ENCODE measurements at regions not wholly inside any gene's neighbourhood (a gene's known extent, or its start where the extent isn't known, plus 50 kb on each side); places are given as distances from the start of the nearest gene placed in this dataset.

DNA sequence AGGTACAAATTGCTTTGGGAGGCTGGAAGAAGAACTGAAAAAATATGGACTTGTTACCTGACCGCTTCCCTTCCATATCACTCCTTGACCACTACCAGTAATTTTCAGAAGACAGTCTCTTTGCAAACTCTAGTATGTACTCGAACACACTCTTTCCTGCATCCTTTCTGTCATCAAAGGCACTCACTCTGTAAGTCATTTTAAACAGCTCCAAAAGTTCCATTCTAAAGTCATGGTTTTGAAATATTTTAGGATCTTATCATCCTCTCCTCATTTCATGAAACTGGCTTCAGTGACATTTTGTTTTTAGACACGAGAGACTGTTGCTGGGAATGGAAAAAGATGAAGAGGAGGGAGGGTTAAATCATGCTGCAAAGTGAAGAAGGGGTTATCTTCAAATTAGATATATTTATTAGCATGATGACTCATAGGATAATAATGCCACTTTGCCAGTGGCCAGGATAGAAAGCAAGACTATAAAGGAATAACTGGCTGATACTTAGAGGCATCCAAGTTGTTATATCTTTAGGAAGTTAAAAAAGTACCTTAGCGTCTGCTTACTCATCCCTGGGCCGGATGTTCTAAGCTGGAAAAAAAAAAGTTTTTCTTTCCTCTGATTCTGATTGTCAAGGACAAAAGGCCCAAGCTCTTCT is 549.3 kb downstream of the METTL15 start:
- WGBS (ENCODE audit: insufficient coverage): 100% methylated on average over 2 of the region's 5 CpGs
- no peak for DNase-seq
- no peak overlapping the region for H3K27ac ChIP-seq (ENCODE audit: insufficient read depth in 1 of 2, low read depth in 1 of 2, low read length in 2 of 2, poor library complexity in 1 of 2, severe bottlenecking in 2 of 2)
- ChIA-PET POLR2A (no interaction called here), CTCF (no interaction called here)
- no peaks in the 10 kb centered on the region for H3K9me3 ChIP-seq (ENCODE audit: control extremely low read depth in 1 of 5, control insufficient read depth in 4 of 5, insufficient read depth in 2 of 5, low read depth in 1 of 5, low read length in 4 of 5)
- no peaks in the 10 kb centered on the region for H3K4me1 ChIP-seq (ENCODE audit: control extremely low read depth in 1 of 4, control insufficient read depth in 4 of 4, insufficient read depth in 4 of 4, low read length in 3 of 4)
- H3K36me3 ChIP-seq (ENCODE audit: control insufficient read depth in 4 of 4, insufficient read depth in 4 of 4, low read length in 3 of 4): no peaks in the 10 kb centered on the region
- no peaks in the 10 kb centered on the region for H3K27me3 ChIP-seq (replicated peaks in 2 of 5; ENCODE audit: control insufficient read depth in 4 of 5, insufficient read depth in 5 of 5, low read length in 4 of 5)
- H3K4me3 ChIP-seq (ENCODE audit: control insufficient read depth in 1 of 7, extremely low read depth in 1 of 7, insufficient read depth in 4 of 7, low read depth in 2 of 7, low read length in 6 of 7): no peak overlapping the region

DNA sequence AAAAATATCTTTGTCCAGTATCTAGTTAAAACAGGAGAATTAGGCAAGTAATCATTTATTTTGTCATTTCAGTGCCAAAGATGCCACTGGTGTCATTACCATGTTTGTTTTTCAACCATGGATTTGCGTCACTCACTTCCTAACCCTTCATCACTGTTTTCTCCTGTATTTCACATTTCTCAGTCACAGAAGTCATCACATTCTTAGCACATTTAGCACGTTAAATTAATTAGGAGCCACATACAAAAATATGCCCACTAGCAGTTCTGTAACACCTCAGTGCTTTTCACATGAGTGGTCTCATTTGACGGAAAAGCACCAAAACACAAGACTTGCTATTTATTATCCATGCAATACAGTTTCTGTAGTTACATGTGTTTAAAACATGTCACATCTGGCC is 546.0 kb downstream of the METTL15 start:
- Histone ChIP-seq H3K4me3 (ENCODE audit: control insufficient read depth in 1 of 7, extremely low read depth in 1 of 7, insufficient read depth in 4 of 7, low read depth in 2 of 7, low read length in 6 of 7) (no peak overlapping the region), H3K27ac (ENCODE audit: insufficient read depth in 1 of 2, low read depth in 1 of 2, low read length in 2 of 2, poor library complexity in 1 of 2, severe bottlenecking in 2 of 2) (no peak overlapping the region), H3K36me3 (ENCODE audit: control insufficient read depth in 4 of 4, insufficient read depth in 4 of 4, low read length in 3 of 4) (no peaks in the 10 kb centered on the region), H3K27me3 (replicated peaks in 2 of 5; ENCODE audit: control insufficient read depth in 4 of 5, insufficient read depth in 5 of 5, low read length in 4 of 5) (no peaks in the 10 kb centered on the region), H3K4me1 (ENCODE audit: control extremely low read depth in 1 of 4, control insufficient read depth in 4 of 4, insufficient read depth in 4 of 4, low read length in 3 of 4) (no peaks in the 10 kb centered on the region), H3K9me3 (ENCODE audit: control extremely low read depth in 1 of 5, control insufficient read depth in 4 of 5, insufficient read depth in 2 of 5, low read depth in 1 of 5, low read length in 4 of 5) (no peaks in the 10 kb centered on the region)
- POLR2A ChIA-PET: no interaction called here
- CTCF ChIA-PET: no interaction called here
- 96% methylated on average over 3 of the region's 3 CpGs for WGBS (ENCODE audit: insufficient coverage)
- DNase-seq: no peak

- H3K9me3 ChIP-seq (ENCODE audit: control extremely low read depth in 1 of 5, control insufficient read depth in 4 of 5, insufficient read depth in 2 of 5, low read depth in 1 of 5, low read length in 4 of 5): no peaks in the 10 kb centered on the region
- no peaks in the 10 kb centered on the region for H3K36me3 ChIP-seq (ENCODE audit: control insufficient read depth in 4 of 4, insufficient read depth in 4 of 4, low read length in 3 of 4)
- POLR2A ChIA-PET: no interaction called here
- 100% methylated on average over 2 of the region's 5 CpGs for WGBS (ENCODE audit: insufficient coverage)
- CTCF ChIA-PET: no interaction called here
- H3K27ac ChIP-seq (ENCODE audit: insufficient read depth in 1 of 2, low read depth in 1 of 2, low read length in 2 of 2, poor library complexity in 1 of 2, severe bottlenecking in 2 of 2): no peak overlapping the region
- no peaks in the 10 kb centered on the region for H3K27me3 ChIP-seq (replicated peaks in 2 of 5; ENCODE audit: control insufficient read depth in 4 of 5, insufficient read depth in 5 of 5, low read length in 4 of 5)
- H3K4me3 ChIP-seq (ENCODE audit: control insufficient read depth in 1 of 7, extremely low read depth in 1 of 7, insufficient read depth in 4 of 7, low read depth in 2 of 7, low read length in 6 of 7): no peak overlapping the region
- no peak for DNase-seq
- no peaks in the 10 kb centered on the region for H3K4me1 ChIP-seq (ENCODE audit: control extremely low read depth in 1 of 4, control insufficient read depth in 4 of 4, insufficient read depth in 4 of 4, low read length in 3 of 4)
These were observed 541.7 kb downstream of the METTL15 start for GRCh38 chr11:28649922-28650321.

- CTCF ChIA-PET: no interaction called here
- Histone ChIP-seq H3K4me3 (ENCODE audit: control insufficient read depth in 1 of 7, extremely low read depth in 1 of 7, insufficient read depth in 4 of 7, low read depth in 2 of 7, low read length in 6 of 7) (no peak overlapping the region), H3K27ac (ENCODE audit: insufficient read depth in 1 of 2, low read depth in 1 of 2, low read length in 2 of 2, poor library complexity in 1 of 2, severe bottlenecking in 2 of 2) (no peak overlapping the region), H3K27me3 (replicated peaks in 2 of 5; ENCODE audit: control insufficient read depth in 4 of 5, insufficient read depth in 5 of 5, low read length in 4 of 5) (no peaks in the 10 kb centered on the region), H3K4me1 (ENCODE audit: control extremely low read depth in 1 of 4, control insufficient read depth in 4 of 4, insufficient read depth in 4 of 4, low read length in 3 of 4) (peaks cover 0 to 3% (median 0%) of the 10 kb centered on the region in 4 experiments), H3K36me3 (ENCODE audit: control insufficient read depth in 4 of 4, insufficient read depth in 4 of 4, low read length in 3 of 4) (no peaks in the 10 kb centered on the region), H3K9me3 (ENCODE audit: control extremely low read depth in 1 of 5, control insufficient read depth in 4 of 5, insufficient read depth in 2 of 5, low read depth in 1 of 5, low read length in 4 of 5) (no peaks in the 10 kb centered on the region)
- no peak for DNase-seq
- WGBS (ENCODE audit: insufficient coverage): 95% methylated on average over 2 of the region's 2 CpGs
- POLR2A ChIA-PET: no interaction called here
These were observed 528.4 kb downstream of the METTL15 start for GRCh38 chr11:28636566-28636965.

DNA sequence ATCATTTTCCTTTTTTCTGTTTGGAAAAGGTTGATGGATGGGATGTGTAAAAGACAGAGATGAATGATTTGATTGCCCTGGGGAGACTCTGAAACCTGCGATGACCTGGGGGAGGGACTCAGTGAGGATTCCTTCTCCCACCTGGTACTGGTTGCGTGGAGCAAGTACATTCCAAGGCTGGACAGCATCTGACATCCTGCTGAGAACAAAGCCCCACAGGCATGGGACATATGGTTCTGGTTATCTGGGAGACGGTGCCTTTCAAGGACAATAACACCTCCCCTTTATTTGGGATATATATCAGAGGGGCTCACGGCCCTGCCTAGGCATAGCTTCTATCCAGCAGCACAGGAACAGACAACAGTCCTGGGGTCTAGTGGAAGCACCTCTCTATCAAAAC is 527.8 kb downstream of the METTL15 start:
- no peak overlapping the region for H3K27ac ChIP-seq (ENCODE audit: insufficient read depth in 1 of 2, low read depth in 1 of 2, low read length in 2 of 2, poor library complexity in 1 of 2, severe bottlenecking in 2 of 2)
- peaks cover 0 to 3% (median 0%) of the 10 kb centered on the region in 4 experiments for H3K4me1 ChIP-seq (ENCODE audit: control extremely low read depth in 1 of 4, control insufficient read depth in 4 of 4, insufficient read depth in 4 of 4, low read length in 3 of 4)
- POLR2A ChIA-PET: no interaction called here
- H3K36me3 ChIP-seq (ENCODE audit: control insufficient read depth in 4 of 4, insufficient read depth in 4 of 4, low read length in 3 of 4): no peaks in the 10 kb centered on the region
- no peaks in the 10 kb centered on the region for H3K27me3 ChIP-seq (replicated peaks in 2 of 5; ENCODE audit: control insufficient read depth in 4 of 5, insufficient read depth in 5 of 5, low read length in 4 of 5)
- CTCF ChIA-PET: no interaction called here
- H3K4me3 ChIP-seq (ENCODE audit: control insufficient read depth in 1 of 7, extremely low read depth in 1 of 7, insufficient read depth in 4 of 7, low read depth in 2 of 7, low read length in 6 of 7): no peak overlapping the region
- 67% methylated on average over 3 of the region's 4 CpGs for WGBS (ENCODE audit: insufficient coverage)
- DNase-seq: no peak
- H3K9me3 ChIP-seq (ENCODE audit: control extremely low read depth in 1 of 5, control insufficient read depth in 4 of 5, insufficient read depth in 2 of 5, low read depth in 1 of 5, low read length in 4 of 5): no peaks in the 10 kb centered on the region

- POLR2A ChIA-PET: no interaction called here
- Histone ChIP-seq H3K9me3 (ENCODE audit: control extremely low read depth in 1 of 5, control insufficient read depth in 4 of 5, insufficient read depth in 2 of 5, low read depth in 1 of 5, low read length in 4 of 5) (no peaks in the 10 kb centered on the region), H3K4me1 (ENCODE audit: control extremely low read depth in 1 of 4, control insufficient read depth in 4 of 4, insufficient read depth in 4 of 4, low read length in 3 of 4) (peaks cover 0 to under 1% (median 0%) of the 10 kb centered on the region in 4 experiments), H3K27ac (ENCODE audit: insufficient read depth in 1 of 2, low read depth in 1 of 2, low read length in 2 of 2, poor library complexity in 1 of 2, severe bottlenecking in 2 of 2) (no peak overlapping the region), H3K27me3 (replicated peaks in 2 of 5; ENCODE audit: control insufficient read depth in 4 of 5, insufficient read depth in 5 of 5, low read length in 4 of 5) (no peaks in the 10 kb centered on the region), H3K36me3 (ENCODE audit: control insufficient read depth in 4 of 4, insufficient read depth in 4 of 4, low read length in 3 of 4) (no peaks in the 10 kb centered on the region), H3K4me3 (ENCODE audit: control insufficient read depth in 1 of 7, extremely low read depth in 1 of 7, insufficient read depth in 4 of 7, low read depth in 2 of 7, low read length in 6 of 7) (no peak overlapping the region)
- WGBS (ENCODE audit: insufficient coverage): no CpG with 5 or more reads among the region's 2 CpGs
- DNase-seq: no peak
- CTCF ChIA-PET: no interaction called here
These were observed 524.1 kb downstream of the METTL15 start for GRCh38 chr11:28632338-28632737.

DNA sequence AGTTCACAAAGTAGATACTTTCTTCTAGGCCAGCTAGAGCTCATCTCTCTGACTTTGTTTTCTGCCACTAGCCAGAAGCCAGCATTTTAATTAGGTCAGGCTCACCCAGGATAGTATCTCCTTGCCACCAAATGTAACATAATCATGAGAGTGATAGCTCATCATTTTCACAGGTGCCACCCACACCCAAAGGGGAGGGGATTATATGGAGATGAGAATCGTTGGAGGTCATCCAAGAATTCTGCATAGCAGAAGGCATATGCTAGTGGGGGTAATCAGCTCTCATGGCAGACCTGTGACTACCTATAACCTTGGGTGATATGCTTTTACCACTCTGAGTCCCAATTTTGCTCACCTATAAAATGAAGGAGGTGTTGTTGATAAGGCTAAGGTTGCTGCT is 523.0 kb downstream of the METTL15 start:
- WGBS (ENCODE audit: insufficient coverage): 60% methylated on average over 1 of the region's 1 CpG
- Histone ChIP-seq H3K4me1 (ENCODE audit: control extremely low read depth in 1 of 4, control insufficient read depth in 4 of 4, insufficient read depth in 4 of 4, low read length in 3 of 4) (no peaks in the 10 kb centered on the region), H3K27me3 (replicated peaks in 2 of 5; ENCODE audit: control insufficient read depth in 4 of 5, insufficient read depth in 5 of 5, low read length in 4 of 5) (no peaks in the 10 kb centered on the region), H3K36me3 (ENCODE audit: control insufficient read depth in 4 of 4, insufficient read depth in 4 of 4, low read length in 3 of 4) (no peaks in the 10 kb centered on the region), H3K4me3 (ENCODE audit: control insufficient read depth in 1 of 7, extremely low read depth in 1 of 7, insufficient read depth in 4 of 7, low read depth in 2 of 7, low read length in 6 of 7) (no peak overlapping the region), H3K9me3 (ENCODE audit: control extremely low read depth in 1 of 5, control insufficient read depth in 4 of 5, insufficient read depth in 2 of 5, low read depth in 1 of 5, low read length in 4 of 5) (no peaks in the 10 kb centered on the region), H3K27ac (ENCODE audit: insufficient read depth in 1 of 2, low read depth in 1 of 2, low read length in 2 of 2, poor library complexity in 1 of 2, severe bottlenecking in 2 of 2) (no peak overlapping the region)
- ChIA-PET CTCF (no interaction called here), POLR2A (no interaction called here)
- DNase-seq: no peak
